Testis (tissue), 2 donors: ENCODE measurements at regions not wholly inside any gene's neighbourhood (a gene's known extent, or its start where the extent isn't known, plus 50 kb on each side); places are given as distances from the start of the nearest gene placed in this dataset.

Experiments
- DNase-seq: peaks from one replicate; pipeline ENCODE4 v3.0.0-alpha.2; 2019
- H3K27ac ChIP-seq, 2 donors: fragments of 200-600 bp; sonication (generic); one replicate each; pipeline ENCODE4 v1.5.1; 2019
- H3K27me3 ChIP-seq: fragments of 200-600 bp; sonication (generic); one replicate; pipeline ENCODE4 v1.5.1; 2019
- H3K36me3 ChIP-seq: fragments of 200-600 bp; sonication (generic); one replicate; pipeline ENCODE4 v1.5.1; 2017; ENCODE audit warnings: low read depth; ENCODE audit errors: missing control alignments
- H3K4me1 ChIP-seq: fragments of 200-600 bp; sonication (generic); one replicate; pipeline ENCODE4 v1.5.1; 2019
- H3K4me3 ChIP-seq, 2 donors: fragments of 200-600 bp; sonication (generic); one replicate each; pipeline ENCODE4 v1.5.1; 2017 to 2019
- H3K9me3 ChIP-seq: fragments of 200-600 bp; sonication (generic); one replicate; pipeline ENCODE4 v1.5.1; 2017
- CTCF ChIP-seq, 3 experiments: fragments of 450-650 bp in 2 of 3; fragments of 200-600 bp in 1 of 3; sonication (generic) in 1 of 3; IDR thresholded peaks; one replicate each; pipeline ENCODE4 v1.5.1; 2016 to 2019; ENCODE audit warnings: antibody characterized with exemption in 3 of 3, mild to moderate bottlenecking in 2 of 3, moderate library complexity in 1 of 3
- POLR2A ChIP-seq: fragments of 450-650 bp; IDR thresholded peaks from one replicate; pipeline ENCODE4 v1.6.1; 2017; ENCODE audit warnings: antibody characterized with exemption, mild to moderate bottlenecking, moderate library complexity
- WGBS, 2 donors: methylation state at CpG; one replicate each; pipeline ENCODE4 v1.1.5; 2018; 5-methylcytosine and 5-hydroxymethylcytosine counted together
- intact Hi-C: fragments of 100-400 bp; cut with DNase I; formaldehyde crosslinking; loops from one replicate; pipeline ENCODE4 v1.15.1; 2023; ENCODE audit warnings: low total_unique reads

DNA sequence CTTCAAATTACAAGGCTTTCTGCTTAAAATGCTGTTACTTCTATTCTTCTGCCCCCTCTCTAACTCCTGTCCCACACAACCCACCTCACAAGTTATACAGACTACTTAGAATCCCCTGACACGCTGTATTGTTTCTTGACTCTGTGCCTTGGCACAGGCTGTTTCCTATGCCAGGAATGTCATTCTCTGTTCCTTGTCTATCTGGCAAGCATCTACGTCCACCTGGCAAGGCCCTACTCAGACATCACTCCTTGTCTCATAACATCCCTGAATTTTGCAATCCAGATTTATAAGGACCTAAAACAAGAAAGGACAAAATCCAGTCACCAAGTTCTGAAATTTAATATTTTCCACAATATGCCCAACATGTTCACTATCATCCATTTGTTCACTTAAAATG, 182.0 kb upstream of the CHRM3 start:
- no peak for DNase-seq
- no peaks in the 10 kb centered on the region for H3K27me3 ChIP-seq
- H3K36me3 ChIP-seq: no peaks in the 10 kb centered on the region
- H3K27ac ChIP-seq: no peak overlapping the region
- intact Hi-C loops: no loop called here
- H3K4me1 ChIP-seq: no peaks in the 10 kb centered on the region
- WGBS, 2 donors: 79 to 83% methylated on average over 2 of the region's 2 CpGs
- no peak overlapping the region for H3K4me3 ChIP-seq
- TF ChIP-seq POLR2A: no peak
- TF ChIP-seq CTCF (IDR thresholded peaks at IDR 0.05): no peak
- H3K9me3 ChIP-seq: no peaks in the 10 kb centered on the region

- H3K4me3 ChIP-seq: no peak overlapping the region
- WGBS, 2 donors: 86 to 91% methylated on average over 4 of the region's 4 CpGs
- intact Hi-C loops: no loop called here
These were observed 188.5 kb upstream of the CHRM3 start for GRCh38 chr1:239197871-239198270.

GRCh38 chr1:239189998-239190512, 196.3 kb upstream of the CHRM3 start:
- no peak overlapping the region for H3K4me3 ChIP-seq
- TF ChIP-seq CTCF (IDR thresholded peaks at IDR 0.05): no peak
- no peak for TF ChIP-seq POLR2A
- no peak overlapping the region for H3K27ac ChIP-seq
- H3K4me1 ChIP-seq: no peaks in the 10 kb centered on the region
- 89 to 96% methylated on average over 4 of the region's 4 CpGs for WGBS, 2 donors
- H3K9me3 ChIP-seq: no peaks in the 10 kb centered on the region
- no peaks in the 10 kb centered on the region for H3K27me3 ChIP-seq
- no peaks in the 10 kb centered on the region for H3K36me3 ChIP-seq
- intact Hi-C loops: no loop called here
- no peak for DNase-seq

More at GRCh38 chr1:239197871-239198270, 188.5 kb upstream of the CHRM3 start:
- DNase-seq: no peak
- no peaks in the 10 kb centered on the region for H3K9me3 ChIP-seq
- H3K4me1 ChIP-seq: no peaks in the 10 kb centered on the region
- H3K27ac ChIP-seq: no peak overlapping the region
- H3K27me3 ChIP-seq: no peaks in the 10 kb centered on the region
- no peak for TF ChIP-seq POLR2A
- no peak for TF ChIP-seq CTCF (IDR thresholded peaks at IDR 0.05)
- no peaks in the 10 kb centered on the region for H3K36me3 ChIP-seq

DNA sequence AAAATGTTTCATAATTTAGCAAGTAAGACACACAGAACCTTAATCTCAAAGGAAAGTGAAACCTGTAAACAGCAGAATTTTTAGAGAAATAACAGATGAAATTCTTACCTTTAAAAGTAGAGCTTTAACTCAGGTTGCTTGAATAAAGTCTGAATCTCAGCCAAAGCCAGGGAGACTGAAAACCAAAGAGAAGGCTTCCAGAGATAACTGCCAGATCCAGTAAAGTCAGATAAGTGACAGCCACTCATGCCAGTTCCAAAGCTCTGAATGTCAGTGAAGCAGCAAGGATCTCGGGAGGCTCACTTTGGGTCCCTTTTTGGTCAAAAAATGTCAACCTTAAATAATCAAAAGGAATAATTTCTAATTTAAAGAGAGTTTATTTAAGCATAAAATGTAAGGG, 199.9 kb upstream of the CHRM3 start:
- DNase-seq: no peak
- intact Hi-C loops: no loop called here
- 62 to 88% methylated on average over 1 of the region's 1 CpG for WGBS, 2 donors
- H3K27ac ChIP-seq: peak overlapping the region in 1 of 2 donors; percentile 17
- H3K27me3 ChIP-seq: no peaks in the 10 kb centered on the region
- TF ChIP-seq POLR2A: no peak
- TF ChIP-seq CTCF (IDR thresholded peaks at IDR 0.05): no peak
- no peaks in the 10 kb centered on the region for H3K36me3 ChIP-seq
- H3K9me3 ChIP-seq: no peaks in the 10 kb centered on the region
- H3K4me3 ChIP-seq: no peak overlapping the region
- H3K4me1 ChIP-seq: no peaks in the 10 kb centered on the region

- TF ChIP-seq POLR2A (no peak), CTCF (IDR thresholded peaks at IDR 0.05) (no peak)
- no peak for DNase-seq
- peak overlapping the region in 1 of 2 donors; percentile 17 for H3K27ac ChIP-seq
- intact Hi-C loops: no loop called here
- no peaks in the 10 kb centered on the region for H3K9me3 ChIP-seq
- no peaks in the 10 kb centered on the region for H3K4me1 ChIP-seq
- no peaks in the 10 kb centered on the region for H3K36me3 ChIP-seq
- WGBS, 2 donors: 37 to 41% methylated on average over 1 of the region's 1 CpG
- H3K4me3 ChIP-seq: no peak overlapping the region
- H3K27me3 ChIP-seq: no peaks in the 10 kb centered on the region
These were observed 201.1 kb upstream of the CHRM3 start for GRCh38 chr1:239185245-239185619.
